ENCODE measurements at regions not wholly inside any gene's neighbourhood (a gene's known extent, or its start where the extent isn't known, plus 50 kb on each side); places are given as distances from the start of the nearest gene placed in this dataset.

DNA sequence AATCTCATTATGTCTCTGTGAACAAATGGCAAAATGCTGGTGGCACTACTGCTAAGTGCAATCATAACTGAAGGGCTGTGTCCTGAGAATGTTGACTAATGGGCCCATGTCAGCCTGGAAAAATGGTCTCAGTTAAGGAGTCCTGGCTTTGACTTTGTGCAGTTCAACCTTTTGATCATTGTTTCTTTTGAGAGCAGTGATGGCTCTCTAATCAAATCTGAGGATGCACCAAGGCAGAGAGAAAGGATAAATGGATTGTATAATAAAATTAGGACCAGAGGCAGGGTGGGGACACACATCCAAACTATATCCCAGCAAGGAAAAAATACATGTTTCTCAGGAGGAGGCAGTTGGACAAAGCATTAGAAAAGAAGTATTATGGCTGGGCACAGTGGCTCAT lies 59.6 kb upstream of the SYN3 start:
- TF ChIP-seq CTCF (IDR thresholded peaks at IDR 0.05): no peak
- Mint-ChIP-seq H3K27me3 (ENCODE audit: insufficient read depth) (no peaks in the 10 kb centered on the region; the same call in 1 of the 2 replicates), H3K9me3 (peaks cover 56% of the 10 kb centered on the region), H3K4me3 (no peak overlapping the region), H3K36me3 (ENCODE audit: low read depth) (no peaks in the 10 kb centered on the region), H3K4me1 (ENCODE audit: low read depth) (no peaks in the 10 kb centered on the region), H3K27ac (no peak overlapping the region)
- DNase-seq: no peak

GRCh38 chr22:33116841-33117547 lies 58.8 kb upstream of the SYN3 start:
- Mint-ChIP-seq H3K9me3 (peaks cover 60% of the 10 kb centered on the region), H3K27me3 (ENCODE audit: insufficient read depth) (no peaks in the 10 kb centered on the region; the same call in 1 of the 2 replicates), H3K27ac (no peak overlapping the region), H3K4me1 (ENCODE audit: low read depth) (no peaks in the 10 kb centered on the region), H3K36me3 (ENCODE audit: low read depth) (no peaks in the 10 kb centered on the region), H3K4me3 (no peak overlapping the region)
- TF ChIP-seq CTCF (IDR thresholded peaks at IDR 0.05): no peak
- no peak for DNase-seq

- Mint-ChIP-seq H3K9me3 (peaks cover 64% of the 10 kb centered on the region), H3K36me3 (ENCODE audit: low read depth) (no peaks in the 10 kb centered on the region), H3K27me3 (ENCODE audit: insufficient read depth) (peaks cover 1% of the 10 kb centered on the region; the same call in 1 of the 2 replicates), H3K4me1 (ENCODE audit: low read depth) (no peaks in the 10 kb centered on the region), H3K4me3 (no peak overlapping the region), H3K27ac (no peak overlapping the region)
- TF ChIP-seq CTCF (IDR thresholded peaks at IDR 0.05): no peak
- DNase-seq: no peak
Observed at GRCh38 chr22:33114565-33114964, 56.4 kb upstream of the SYN3 start.

DNA sequence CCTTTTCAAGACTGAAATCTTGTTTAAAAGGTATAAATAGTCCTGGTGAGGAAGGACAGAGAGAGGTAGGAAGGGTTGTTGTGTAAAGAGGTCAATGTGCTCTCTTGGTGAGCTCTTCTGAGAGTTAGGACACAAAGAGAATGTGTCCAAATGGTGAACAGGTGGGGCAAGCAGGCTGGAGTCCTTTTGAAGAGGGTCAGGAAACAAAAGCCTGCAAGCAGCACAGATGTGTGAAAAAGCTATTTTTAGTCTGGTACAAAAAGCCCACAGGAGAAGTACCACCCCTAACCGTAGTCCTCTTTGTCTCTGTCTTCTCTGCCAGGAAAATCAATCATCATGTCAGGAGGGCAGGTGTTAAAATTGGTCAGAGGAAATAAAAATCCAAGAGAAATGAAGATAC lies 54.4 kb upstream of the SYN3 start:
- TF ChIP-seq CTCF (IDR thresholded peaks at IDR 0.05): no peak
- Mint-ChIP-seq H3K4me1 (ENCODE audit: low read depth) (no peaks in the 10 kb centered on the region), H3K4me3 (no peak overlapping the region), H3K9me3 (peaks cover 64% of the 10 kb centered on the region), H3K27me3 (ENCODE audit: insufficient read depth) (0 out of 2 replicates have a peak, but pooled peaks cover 1% of the 10 kb centered on the region), H3K36me3 (ENCODE audit: low read depth) (no peaks in the 10 kb centered on the region), H3K27ac (no peak overlapping the region)
- no peak for DNase-seq

- H3K9me3 Mint-ChIP-seq: peaks cover 53% of the 10 kb centered on the region
- H3K4me1 Mint-ChIP-seq (ENCODE audit: low read depth): no peaks in the 10 kb centered on the region
- peaks cover 1% of the 10 kb centered on the region; the same call in 1 of the 2 replicates for H3K27me3 Mint-ChIP-seq (ENCODE audit: insufficient read depth)
- TF ChIP-seq CTCF (IDR thresholded peaks at IDR 0.05): no peak
- DNase-seq: no peak
- H3K4me3 Mint-ChIP-seq: no peak overlapping the region
- H3K27ac Mint-ChIP-seq: no peak overlapping the region
- H3K36me3 Mint-ChIP-seq (ENCODE audit: low read depth): no peaks in the 10 kb centered on the region
Observed at GRCh38 chr22:33111491-33111890, 53.3 kb upstream of the SYN3 start.

Measured in HFFc6 (cell line).